ENCODE measurements at regions not wholly inside any gene's neighbourhood (a gene's known extent, or its start where the extent isn't known, plus 50 kb on each side); places are given as distances from the start of the nearest gene placed in this dataset.
"Not testable (repeated sequence)": the region's sequence is repeated elsewhere in the genome, so short reads cannot be mapped to it uniquely, and the experiment has no call there.

GRCh38 chr4:9505341-9505740, 61.1 kb downstream of the DEFB131A start:
- DNase-seq = not testable (repeated sequence)

GRCh38 chr4:9506672-9507071, 62.5 kb downstream of the DEFB131A start:
- not testable (repeated sequence) for DNase-seq

GRCh38 chr4:9512941-9513340, 68.7 kb downstream of the DEFB131A start:
- DNase-seq = not testable (repeated sequence)

- not testable (repeated sequence) for DNase-seq
Measured at GRCh38 chr4:9519631-9520030, 75.4 kb downstream of the DEFB131A start.

- peak; percentile 24 for DNase-seq
Measured at GRCh38 chr4:9522903-9523302, 78.7 kb downstream of the DEFB131A start.

- DNase-seq = not testable (repeated sequence)
Measured at GRCh38 chr4:9524406-9524805, 80.2 kb downstream of the DEFB131A start.

- DNase-seq = peak; percentile 44
Measured at GRCh38 chr4:9532134-9532862, 88.1 kb downstream of the DEFB131A start.

- DNase-seq = not testable (repeated sequence)
Measured at GRCh38 chr4:9532863-9533192, 88.6 kb downstream of the DEFB131A start.

- not testable (repeated sequence) for DNase-seq
Measured at GRCh38 chr4:9537101-9537500, 92.9 kb downstream of the DEFB131A start.

- DNase-seq = not testable (repeated sequence)
Measured at GRCh38 chr4:9539939-9540520, 95.8 kb downstream of the DEFB131A start.

- DNase-seq = not testable (repeated sequence)
Measured at GRCh38 chr4:9541388-9541915, 97.2 kb downstream of the DEFB131A start.

GRCh38 chr4:9544851-9545250, 100.6 kb downstream of the DEFB131A start:
- not testable (repeated sequence) for DNase-seq

- not testable (repeated sequence) for DNase-seq
Measured at GRCh38 chr4:9547470-9547869, 103.3 kb downstream of the DEFB131A start.

GRCh38 chr4:9556076-9556475, 111.9 kb downstream of the DEFB131A start:
- not testable (repeated sequence) for DNase-seq

GRCh38 chr4:9577869-9578268, 133.7 kb downstream of the DEFB131A start:
- DNase-seq = not testable (repeated sequence)

GRCh38 chr4:9582880-9583279, 138.7 kb downstream of the DEFB131A start:
- DNase-seq = not testable (repeated sequence)

- no peak for DNase-seq
Measured at GRCh38 chr4:9592010-9592409, 147.8 kb downstream of the DEFB131A start.

- no peak for DNase-seq
Measured at GRCh38 chr4:9594948-9595347, 150.7 kb downstream of the DEFB131A start.

GRCh38 chr4:9595531-9595930, 151.3 kb downstream of the DEFB131A start:
- not testable (repeated sequence) for DNase-seq

GRCh38 chr4:9599266-9599665, 155.1 kb downstream of the DEFB131A start:
- no peak for DNase-seq

GRCh38 chr4:9600246-9600645, 156.0 kb downstream of the DEFB131A start:
- no peak for DNase-seq

- no peak for DNase-seq
Measured at GRCh38 chr4:9602389-9602914, 158.2 kb downstream of the DEFB131A start.

GRCh38 chr4:9604031-9604892, 160.0 kb downstream of the DEFB131A start:
- DNase-seq = peak; percentile 80
